GM18511 (cell line): ENCODE measurements at regions not wholly inside any gene's neighbourhood (a gene's known extent, or its start where the extent isn't known, plus 50 kb on each side); places are given as distances from the start of the nearest gene placed in this dataset.
"Not testable (repeated sequence)": the region's sequence is repeated elsewhere in the genome, so short reads cannot be mapped to it uniquely, and the experiment has no call there.

ENCODE experiments used
- ATAC-seq: cut with Tn5 transposase; IDR thresholded peaks from one replicate; pipeline ENCODE4 v1.9.1; 2021; ENCODE audit warnings: mild to moderate bottlenecking, moderate library complexity; ENCODE audit not compliant: unreplicated experiment

DNA sequence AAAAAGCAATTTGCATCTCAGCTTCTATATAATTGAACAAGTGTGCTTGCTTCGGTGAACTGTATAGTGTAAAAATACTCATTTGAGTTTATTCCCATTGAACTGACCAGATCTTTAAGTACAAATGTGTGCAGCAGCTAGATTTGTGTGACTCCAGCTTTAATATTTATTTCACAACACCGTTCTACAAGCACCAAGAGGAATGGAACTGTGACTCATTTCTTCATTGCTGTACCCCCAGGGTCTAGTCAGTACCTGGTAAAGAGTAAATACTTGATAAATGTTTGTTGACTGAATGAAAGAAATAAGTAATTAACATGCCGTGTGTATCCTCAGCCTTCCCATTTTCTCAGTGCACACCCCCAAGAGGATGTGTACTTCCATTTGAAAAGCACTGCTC, 464.8 kb downstream of the CBLN4 start:
- ATAC-seq, result no peak

DNA sequence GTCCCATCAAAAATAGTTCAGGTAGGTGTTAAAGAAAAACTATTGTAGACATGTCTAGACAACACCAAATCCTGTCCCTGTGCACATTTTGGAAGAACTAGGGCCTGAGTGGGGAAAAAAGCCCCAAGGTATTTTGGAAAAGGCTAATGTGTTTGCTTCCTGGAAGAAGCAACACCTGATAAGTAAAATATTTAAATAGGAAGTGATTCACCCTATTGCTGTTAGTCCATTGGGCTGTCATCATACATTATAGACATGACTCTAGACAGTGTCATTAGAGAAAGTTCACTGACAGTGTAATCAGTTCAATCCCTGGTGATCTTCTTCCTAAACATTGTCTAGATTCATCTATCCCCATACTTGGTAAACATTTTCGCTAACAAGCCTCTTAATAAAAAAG, 465.3 kb downstream of the CBLN4 start:
- no peak for ATAC-seq

DNA sequence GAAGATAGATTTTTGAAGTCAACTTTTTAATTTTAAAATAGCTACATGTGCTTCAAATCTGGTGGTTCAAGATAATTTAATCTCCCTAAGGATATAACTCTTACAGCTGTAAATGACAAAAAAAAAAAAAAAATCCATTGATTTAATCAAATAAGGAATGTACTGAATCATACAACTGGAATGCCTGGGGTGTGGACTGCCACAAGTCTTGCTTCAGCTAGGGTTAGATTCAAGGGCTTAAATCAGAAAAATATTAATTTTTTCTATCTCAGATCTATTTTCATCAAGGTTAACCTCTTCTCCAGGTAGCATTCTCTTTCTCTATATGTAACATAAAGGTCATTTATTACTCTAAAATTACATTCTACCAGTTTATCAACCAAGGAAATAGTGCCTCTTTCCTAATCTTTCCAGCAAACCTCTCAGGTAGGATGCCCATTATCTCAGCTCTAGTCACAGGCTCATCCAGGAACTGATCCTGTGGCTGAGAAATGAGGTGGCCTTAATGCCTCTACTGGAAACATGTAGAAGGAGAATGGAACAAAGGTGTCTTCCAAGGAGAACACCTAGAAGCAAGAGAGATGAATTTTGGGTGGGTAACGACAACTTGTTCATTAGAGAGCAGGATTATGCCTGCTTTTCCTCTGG, 466.9 kb downstream of the CBLN4 start:
- no peak for ATAC-seq

DNA sequence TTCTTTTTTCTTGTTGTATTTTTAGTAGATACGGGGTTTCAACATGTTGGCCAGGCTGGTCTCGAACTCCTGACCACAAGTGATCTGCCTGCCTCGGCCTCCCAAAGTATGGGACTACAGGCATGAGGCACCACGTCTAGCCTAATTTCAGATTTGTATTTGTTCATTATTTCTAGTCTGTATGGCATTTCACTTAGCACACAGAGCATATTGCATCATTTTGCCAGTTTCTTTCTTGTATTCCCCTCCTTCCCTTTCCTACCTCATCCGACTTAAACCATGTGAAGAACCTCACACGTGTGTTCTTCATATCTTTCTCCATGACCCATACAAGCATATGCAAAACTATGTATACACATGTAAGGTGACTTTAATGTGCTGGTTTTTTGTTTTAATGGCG, 470.0 kb downstream of the CBLN4 start:
- no peak for ATAC-seq

DNA sequence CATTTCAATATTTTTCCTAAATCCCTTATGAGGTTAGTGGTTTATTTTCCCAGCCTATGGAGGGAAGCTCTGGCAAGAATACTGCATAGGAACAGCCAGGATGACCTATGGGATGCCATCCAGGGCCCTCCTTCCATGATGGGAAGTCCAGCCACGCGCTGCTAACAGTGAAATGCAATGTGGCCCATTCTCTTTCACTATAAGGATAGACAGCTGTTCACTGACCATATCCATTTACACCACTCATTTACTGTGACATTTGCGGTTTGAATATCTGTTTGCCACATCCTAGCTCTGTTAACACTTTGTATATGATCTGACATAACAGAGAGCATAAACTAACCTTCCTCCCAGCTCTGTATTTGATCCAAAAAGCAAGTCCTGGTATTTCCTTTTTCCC, 471.7 kb downstream of the CBLN4 start:
- no peak for ATAC-seq

DNA sequence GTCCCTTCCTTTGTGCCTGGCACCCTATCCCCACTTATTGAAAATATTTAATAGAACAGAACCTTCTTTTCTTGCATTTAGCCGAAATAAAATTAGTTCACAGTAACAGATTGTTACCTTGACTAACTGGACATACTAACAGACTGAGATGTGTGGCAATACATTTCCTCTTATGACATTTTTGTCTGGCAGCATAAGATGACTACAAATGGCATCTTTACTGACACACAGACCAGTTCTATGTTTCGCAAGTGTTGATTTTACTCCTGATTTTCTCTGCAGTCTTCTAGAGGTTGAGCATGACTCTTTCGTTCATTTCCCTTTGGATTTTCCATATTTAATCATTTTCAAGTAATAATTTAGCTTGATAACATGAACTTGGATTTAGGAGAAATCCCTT, 474.6 kb downstream of the CBLN4 start:
- ATAC-seq, result no peak

DNA sequence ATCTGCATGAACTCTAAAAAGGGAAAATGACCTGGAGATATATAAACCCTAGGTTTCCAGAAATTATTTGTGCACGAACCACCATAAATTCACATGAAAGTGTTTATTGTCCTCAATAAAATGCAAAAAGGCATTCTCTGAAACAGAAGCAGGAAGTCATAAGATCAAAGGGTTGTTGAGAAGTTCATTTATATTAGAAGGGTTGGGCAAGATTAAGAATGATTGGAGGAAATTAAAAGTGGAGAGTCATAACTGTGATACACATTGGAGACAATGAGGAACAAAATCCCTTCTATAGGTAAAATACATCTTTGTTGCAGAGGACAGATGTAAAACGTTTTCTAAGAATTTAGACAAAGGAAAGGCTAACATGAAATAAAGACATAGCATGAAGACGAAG, 476.8 kb downstream of the CBLN4 start:
- ATAC-seq, result no peak

DNA sequence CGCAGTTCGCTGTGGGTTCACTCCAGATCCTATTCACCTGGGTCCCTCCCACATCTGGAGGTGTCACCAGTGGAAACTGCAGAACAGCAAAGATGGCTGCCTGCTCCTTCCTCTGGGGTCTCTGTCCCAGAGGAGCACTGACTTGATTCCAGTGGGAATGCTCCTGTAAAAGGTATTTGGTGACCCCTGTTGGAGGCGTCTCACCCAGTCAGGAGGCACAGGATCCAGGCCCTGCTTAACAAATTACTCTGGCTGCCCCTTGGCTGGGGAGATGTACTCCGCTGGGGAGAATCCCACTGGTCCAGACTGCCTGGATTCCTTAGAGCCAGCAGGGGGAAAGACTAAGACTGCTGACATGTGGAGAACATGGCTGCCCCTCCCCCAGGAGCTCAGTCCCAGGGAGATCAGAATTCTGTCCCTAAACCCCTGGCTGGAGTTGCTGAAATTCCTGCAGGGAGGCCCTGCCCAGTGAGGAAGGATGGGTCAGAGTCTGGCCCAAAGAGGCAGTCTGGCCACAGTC, 483.0 kb downstream of the CBLN4 start:
- no peak for ATAC-seq

DNA sequence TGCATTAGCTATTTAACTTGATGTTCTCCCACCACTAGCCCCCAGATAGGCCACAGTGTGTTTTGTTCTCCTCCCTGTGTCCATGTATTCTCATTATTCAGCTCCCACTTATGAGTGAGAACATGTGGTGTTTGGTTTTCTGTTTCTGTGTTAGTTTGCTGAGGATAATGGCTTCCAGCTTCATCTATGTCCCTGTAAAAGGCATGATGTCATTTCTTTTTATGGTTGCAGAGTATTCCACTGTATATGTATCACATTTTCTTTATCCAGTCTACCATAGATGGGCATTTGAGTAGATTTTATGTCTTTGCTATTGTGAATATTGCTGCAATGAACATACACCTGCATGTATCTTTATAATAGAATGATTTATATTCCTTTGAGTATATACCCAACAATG, 487.7 kb downstream of the CBLN4 start:
- not testable (repeated sequence) for ATAC-seq

DNA sequence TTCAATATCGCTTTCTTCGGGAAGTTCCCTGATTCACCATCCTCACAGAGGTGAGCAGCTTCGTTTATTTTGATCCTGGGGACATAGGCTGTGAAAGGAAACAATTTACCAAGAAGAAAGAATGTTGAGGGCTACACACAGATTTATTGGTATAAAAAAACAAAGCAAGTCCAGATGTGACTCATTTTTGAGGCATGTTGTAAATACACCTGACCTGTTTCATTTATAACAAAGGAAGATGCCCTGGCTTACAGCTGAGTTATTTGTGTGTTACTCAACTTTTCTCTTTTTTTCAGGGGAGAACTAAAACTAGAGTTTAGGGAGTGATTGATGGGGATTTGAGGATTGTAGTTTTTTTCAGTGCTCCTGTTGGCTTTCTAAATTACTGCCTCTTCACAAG, 489.5 kb downstream of the CBLN4 start:
- no peak for ATAC-seq

DNA sequence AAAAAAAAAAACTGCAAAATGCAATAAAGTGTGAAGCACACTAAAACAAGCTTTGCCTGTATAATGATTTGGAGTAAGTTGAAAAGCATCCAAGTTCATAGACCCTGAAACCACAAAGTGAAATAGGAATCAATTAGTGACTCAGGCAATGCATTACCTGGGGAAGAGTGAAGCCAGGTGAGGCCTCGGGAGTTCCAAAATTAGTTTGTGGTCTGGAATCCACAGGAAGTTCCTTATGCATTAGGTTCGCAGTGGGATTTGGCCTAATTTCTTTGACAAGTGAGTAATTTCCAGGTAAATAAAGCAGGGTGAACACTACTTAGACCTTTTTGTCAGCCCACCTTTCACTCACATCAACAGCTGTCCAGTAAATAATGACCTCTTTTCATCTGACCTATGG, 490.8 kb downstream of the CBLN4 start:
- no peak for ATAC-seq

DNA sequence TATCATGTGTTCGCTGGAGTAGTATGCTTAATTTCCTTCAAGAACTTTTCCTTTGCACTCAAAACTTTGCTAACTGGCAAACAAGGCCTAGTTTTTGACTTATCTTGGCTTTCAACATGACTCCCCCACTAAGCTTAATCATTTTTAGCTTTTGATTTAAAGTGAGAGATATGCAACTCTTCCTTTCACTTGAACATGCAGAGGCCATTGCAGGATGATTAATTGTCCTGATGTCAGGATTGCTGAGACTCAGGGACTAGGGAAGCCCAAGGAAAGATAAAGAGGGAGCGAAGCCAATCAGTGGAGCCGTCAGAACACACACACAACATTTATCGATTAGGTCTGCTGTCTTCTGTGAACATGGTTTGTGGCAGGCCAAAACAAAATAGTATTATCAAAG, 491.4 kb downstream of the CBLN4 start:
- ATAC-seq, result no peak

DNA sequence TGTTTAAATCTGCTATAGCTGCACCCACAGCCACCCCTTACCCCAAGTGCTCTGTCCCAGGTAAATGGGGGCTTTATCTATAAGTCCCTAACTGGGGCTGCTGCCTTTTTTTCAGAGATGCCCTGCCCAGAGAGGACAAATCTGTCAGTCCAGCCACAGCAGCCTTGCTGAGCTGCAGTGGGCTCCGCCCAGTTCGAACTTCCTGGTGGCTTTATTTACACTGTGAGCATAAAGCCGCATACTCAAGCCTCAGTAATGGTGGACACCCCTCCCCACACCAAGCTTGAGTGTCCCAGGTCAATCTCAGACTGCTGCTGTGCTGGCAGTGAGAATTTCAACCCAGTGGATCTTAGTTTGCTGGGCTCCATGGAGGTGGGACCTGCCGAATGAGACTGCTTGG, 505.2 kb downstream of the CBLN4 start:
- ATAC-seq, result no peak

DNA sequence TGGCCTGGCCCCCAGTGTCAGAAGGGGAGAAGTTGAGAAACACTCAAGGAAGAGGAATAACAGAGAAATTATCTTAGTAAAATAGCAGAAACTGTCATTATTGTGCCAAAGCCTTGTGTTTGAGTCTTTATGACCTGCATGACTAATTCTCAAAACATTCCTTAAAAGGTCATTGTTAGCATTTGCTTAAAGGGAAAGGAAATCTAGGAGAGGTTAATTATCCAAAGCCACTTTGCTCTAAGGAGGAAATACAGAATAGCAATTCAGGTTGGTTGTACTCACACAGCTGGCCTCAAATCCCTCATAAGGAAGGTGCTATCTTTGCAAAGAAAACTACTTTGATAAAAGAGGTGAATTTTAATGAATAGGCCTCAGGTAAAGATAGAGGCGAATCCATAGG, 516.7 kb downstream of the CBLN4 start:
- ATAC-seq, result no peak

DNA sequence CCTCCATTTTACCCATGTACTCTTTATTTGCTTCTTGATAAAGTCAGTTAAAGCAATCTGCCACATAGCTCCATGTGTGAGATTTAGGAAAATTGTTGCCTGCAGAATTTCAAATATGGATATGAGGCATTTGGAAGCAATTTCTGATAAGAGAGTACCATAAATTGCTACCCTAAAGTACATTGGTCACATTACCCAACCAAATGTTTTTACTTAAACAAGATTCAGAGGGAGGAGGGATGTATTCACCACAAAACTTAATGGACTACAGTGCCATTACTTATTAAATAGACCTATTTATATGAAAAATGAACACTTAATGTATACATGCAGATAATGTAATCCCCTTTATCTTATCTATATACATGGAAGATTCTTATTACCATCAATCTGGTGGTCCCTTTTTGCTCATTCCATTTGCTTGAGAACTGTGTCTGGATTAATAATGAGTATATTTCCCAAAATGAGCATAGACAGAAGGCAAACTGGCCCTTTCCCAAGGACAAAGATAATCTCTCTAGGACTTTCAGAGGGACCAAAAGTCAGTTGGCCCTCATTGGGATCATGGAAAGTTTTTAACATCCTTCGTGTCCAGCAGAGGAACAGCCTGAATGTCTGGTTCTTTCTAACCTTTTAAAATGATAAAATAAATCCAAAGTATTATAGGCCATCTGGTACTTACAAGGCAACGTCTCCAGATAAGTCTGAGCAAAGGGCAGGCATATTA, 526.4 kb downstream of the CBLN4 start:
- no peak for ATAC-seq

DNA sequence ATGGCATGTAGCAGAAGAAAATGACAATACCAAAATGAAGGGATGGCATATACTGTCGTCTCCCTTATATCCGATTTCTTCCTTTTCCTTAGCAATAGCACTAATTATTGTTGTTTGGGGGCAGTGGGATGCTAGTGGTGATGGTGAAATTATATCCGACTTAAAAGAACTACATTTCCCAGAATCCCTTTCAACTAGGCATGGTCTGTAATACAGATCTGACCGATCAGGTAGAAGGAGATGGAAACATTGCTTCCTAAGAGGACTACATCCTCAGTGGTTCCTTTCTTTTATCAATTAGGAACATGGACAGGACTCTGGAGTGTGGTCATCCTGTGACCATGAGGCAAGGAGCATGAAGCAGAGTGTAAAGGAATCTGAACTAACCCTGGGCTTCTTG, 532.6 kb downstream of the CBLN4 start:
- ATAC-seq, result no peak

DNA sequence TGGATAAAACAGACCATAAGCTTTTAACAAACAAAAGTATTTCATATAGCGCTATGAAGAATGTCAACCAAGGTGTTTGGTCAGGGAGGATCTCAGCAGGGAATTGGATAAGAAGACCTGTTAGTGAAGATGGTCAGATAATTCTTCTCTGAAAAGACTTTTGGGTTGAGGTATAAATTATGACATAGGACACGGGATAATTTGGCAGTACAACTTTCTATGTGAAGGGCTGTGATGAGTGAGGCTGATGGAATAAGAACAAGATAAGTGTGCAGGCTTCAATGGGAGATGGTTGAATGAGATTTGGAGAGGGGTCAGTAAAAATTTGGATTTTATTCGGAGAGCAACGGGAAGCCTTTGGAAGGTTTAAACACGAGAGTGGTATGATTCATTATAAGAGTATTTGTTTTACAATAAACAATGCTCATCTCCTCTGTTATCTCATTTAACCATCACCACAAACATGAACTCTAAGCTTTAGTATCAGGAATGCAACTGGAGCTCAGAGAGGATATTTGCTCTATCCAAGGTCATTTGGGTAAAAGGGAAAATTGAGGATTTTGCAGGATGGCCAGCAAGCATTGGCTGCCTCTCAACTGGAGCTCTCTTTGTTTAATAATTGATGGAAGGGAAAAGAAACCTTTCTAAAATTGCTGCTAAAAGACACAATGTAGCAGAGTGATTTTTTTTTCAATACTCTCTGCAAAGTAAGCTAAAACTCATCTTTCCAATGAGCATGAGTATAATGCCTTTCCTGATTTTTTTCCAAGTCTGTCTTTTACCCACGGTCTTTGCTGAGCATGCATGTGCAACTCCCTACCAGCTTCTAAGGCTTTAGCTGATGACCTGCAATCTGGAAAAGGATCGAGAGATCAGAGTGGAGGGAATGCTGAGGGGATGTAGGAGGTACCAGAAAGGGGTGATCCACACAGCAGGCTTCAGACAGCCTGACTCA, 534.0 kb downstream of the CBLN4 start:
- no peak for ATAC-seq

DNA sequence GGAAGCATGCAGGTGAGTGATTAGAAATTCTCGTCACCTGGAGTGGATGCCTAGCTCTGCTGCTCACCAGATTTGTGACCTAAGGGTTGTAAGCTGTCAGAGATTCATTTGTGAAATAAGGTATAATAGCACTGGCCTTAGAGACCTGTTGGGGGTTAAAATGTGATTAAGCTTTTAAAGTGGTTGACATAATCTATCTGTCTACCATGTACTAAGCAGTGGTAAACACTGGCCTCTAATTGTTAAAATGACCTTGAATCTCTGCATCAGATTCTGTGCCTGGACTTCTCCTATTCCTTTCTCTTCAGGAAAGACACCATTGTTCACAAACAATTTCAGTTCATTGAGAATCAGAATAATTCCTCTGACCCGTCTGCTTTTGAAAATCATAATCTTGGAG, 536.2 kb downstream of the CBLN4 start:
- ATAC-seq, result no peak

DNA sequence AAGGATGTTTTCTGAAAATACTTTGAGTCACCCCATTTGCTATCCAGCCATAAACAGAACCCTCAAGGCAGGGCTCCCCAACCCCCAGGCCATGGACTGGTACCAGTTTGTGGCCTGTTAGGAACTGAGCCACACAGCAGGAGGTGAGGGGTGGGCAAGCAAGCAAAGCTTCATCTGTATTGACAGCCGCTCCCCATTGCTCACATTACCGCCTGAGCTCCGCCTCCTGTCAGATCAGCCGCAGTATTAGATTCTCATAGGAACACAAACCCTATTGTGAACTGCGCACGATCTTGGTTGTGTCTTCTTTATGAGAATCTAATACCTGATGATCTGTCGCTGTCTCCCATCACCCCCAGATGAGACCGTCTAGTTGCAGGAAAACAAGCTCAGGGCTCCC, 543.8 kb downstream of the CBLN4 start:
- ATAC-seq, result no peak

DNA sequence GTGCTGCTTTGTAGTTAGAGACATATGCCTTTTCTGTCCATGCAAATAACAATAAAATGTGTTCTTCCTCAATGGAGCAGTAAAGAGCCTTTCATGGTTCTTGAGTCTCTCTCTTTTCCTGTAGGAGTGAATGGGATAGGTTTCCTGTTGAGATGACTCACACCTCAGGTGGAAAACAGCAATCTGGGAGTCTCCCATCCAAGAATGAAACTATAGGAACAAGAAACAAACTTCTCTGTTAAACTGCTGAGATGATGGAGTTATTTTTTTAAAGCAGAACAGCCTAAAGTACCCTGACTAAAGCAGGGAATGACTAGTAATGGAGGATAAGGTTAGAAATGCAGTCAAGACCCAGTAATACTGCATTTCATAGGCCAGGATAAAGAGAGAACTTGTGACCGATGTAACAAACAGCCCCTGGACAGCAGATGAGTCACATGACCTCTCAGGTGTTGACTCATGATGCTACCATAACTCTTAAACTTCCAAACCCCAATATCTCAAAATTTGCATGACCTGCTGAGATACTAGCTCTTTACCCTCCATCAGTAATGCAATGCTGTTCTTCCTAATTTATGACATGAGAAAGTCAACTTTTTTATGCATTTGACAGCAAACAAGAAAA, 548.9 kb downstream of the CBLN4 start:
- ATAC-seq, result no peak

DNA sequence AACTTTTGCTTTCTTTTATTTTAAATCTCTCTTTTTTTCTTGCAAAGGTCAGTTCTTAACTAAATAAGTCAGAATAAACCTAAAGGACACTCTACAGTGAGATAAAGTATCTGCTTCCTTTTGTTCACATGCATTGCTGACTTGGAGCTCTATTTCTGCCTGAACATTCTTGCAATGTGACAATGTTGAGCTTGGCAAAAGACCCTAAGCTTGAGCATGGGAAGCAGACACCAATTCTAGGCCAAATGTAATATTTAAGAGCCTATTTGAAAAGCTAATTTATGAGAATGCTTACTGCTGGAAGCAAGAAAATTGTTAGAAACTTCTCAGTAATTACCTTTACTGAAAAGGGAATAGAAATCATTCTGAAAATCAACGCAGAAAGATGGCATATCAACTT, 556.2 kb downstream of the CBLN4 start:
- no peak for ATAC-seq
